ENCODE measurements at regions not wholly inside any gene's neighbourhood (a gene's known extent, or its start where the extent isn't known, plus 50 kb on each side); places are given as distances from the start of the nearest gene placed in this dataset.
"Not testable (repeated sequence)": the region's sequence is repeated elsewhere in the genome, so short reads cannot be mapped to it uniquely, and the experiment has no call there.

GRCh38 chr9:135408476-135409254, 70.9 kb upstream of the PPP1R26 start:
- Histone ChIP-seq H3K4me1 (ENCODE audit: control insufficient read depth, low read depth, low read length) (no peaks in the 10 kb centered on the region), H2BK5ac (ENCODE audit: low read length) (no peak overlapping the region), H3K27me3 (ENCODE audit: insufficient read depth, low read length, poor library complexity) (no peaks in the 10 kb centered on the region), H3K9ac (ENCODE audit: low read length) (no peak overlapping the region), H3K4me3 (ENCODE audit: low read length) (no peak overlapping the region), H4K8ac (ENCODE audit: low read depth, low read length) (no peak overlapping the region), H3K27ac (ENCODE audit: low read depth, low read length) (no peak overlapping the region), H3K56ac (ENCODE audit: low read length) (no peak overlapping the region), H3K23ac (ENCODE audit: low read length) (no peak overlapping the region), H3K36me3 (ENCODE audit: control insufficient read depth, insufficient read depth, low read length) (no peaks in the 10 kb centered on the region), H4K5ac (ENCODE audit: low read length) (no peak overlapping the region), H3K4ac (ENCODE audit: low read depth, low read length) (no peak overlapping the region), H3K4me2 (ENCODE audit: low read length) (no peak overlapping the region), H2BK120ac (ENCODE audit: low read depth, low read length) (no peak overlapping the region), H2AK5ac (ENCODE audit: low read length) (no peak overlapping the region), H3K79me2 (ENCODE audit: control insufficient read depth, insufficient read depth, low read length) (no peaks in the 10 kb centered on the region), H2BK15ac (replicated peaks; ENCODE audit: low read depth) (no peak overlapping the region), H3K79me1 (ENCODE audit: low read length) (no peaks in the 10 kb centered on the region), H3K18ac (ENCODE audit: low read length) (no peak overlapping the region)
- no peak for DNase-seq
- no CpG with 5 or more reads among the region's 14 CpGs for WGBS (ENCODE audit: extremely low coverage, insufficient coverage, low lambda C conversion rate)

GRCh38 chr9:135409286-135410200, 70.0 kb upstream of the PPP1R26 start:
- H3K27me3 ChIP-seq (ENCODE audit: insufficient read depth, low read length, poor library complexity) = no peaks in the 10 kb centered on the region
- DNase-seq = no peak

GRCh38 chr9:135410421-135410820, 69.2 kb upstream of the PPP1R26 start:
- no CpG with 5 or more reads among the region's 7 CpGs for WGBS (ENCODE audit: extremely low coverage, insufficient coverage, low lambda C conversion rate)
- no peak overlapping the region for H2BK5ac ChIP-seq (ENCODE audit: low read length)
- no peak overlapping the region for H4K8ac ChIP-seq (ENCODE audit: low read depth, low read length)
- no peak overlapping the region for H3K27ac ChIP-seq (ENCODE audit: low read depth, low read length)
- H2AK5ac ChIP-seq (ENCODE audit: low read length) = no peak overlapping the region
- no peak overlapping the region for H2BK120ac ChIP-seq (ENCODE audit: low read depth, low read length)
- no peaks in the 10 kb centered on the region for H3K79me1 ChIP-seq (ENCODE audit: low read length)
- no peaks in the 10 kb centered on the region for H3K4me1 ChIP-seq (ENCODE audit: control insufficient read depth, low read depth, low read length)
- H3K4me3 ChIP-seq (ENCODE audit: low read length) = no peak overlapping the region
- no peak overlapping the region for H3K4ac ChIP-seq (ENCODE audit: low read depth, low read length)
- no peak overlapping the region for H4K5ac ChIP-seq (ENCODE audit: low read length)
- H3K27me3 ChIP-seq (ENCODE audit: insufficient read depth, low read length, poor library complexity) = no peaks in the 10 kb centered on the region
- no peak overlapping the region for H3K23ac ChIP-seq (ENCODE audit: low read length)
- DNase-seq = no peak
- no peak overlapping the region for H3K56ac ChIP-seq (ENCODE audit: low read length)
- no peak overlapping the region for H3K18ac ChIP-seq (ENCODE audit: low read length)
- H3K9ac ChIP-seq (ENCODE audit: low read length) = no peak overlapping the region
- H2BK15ac ChIP-seq (replicated peaks; ENCODE audit: low read depth) = no peak overlapping the region
- H3K36me3 ChIP-seq (ENCODE audit: control insufficient read depth, insufficient read depth, low read length) = no peaks in the 10 kb centered on the region
- no peaks in the 10 kb centered on the region for H3K79me2 ChIP-seq (ENCODE audit: control insufficient read depth, insufficient read depth, low read length)
- H3K4me2 ChIP-seq (ENCODE audit: low read length) = no peak overlapping the region

More at GRCh38 chr9:135409286-135410200, 70.0 kb upstream of the PPP1R26 start:
- no peak overlapping the region for H4K8ac ChIP-seq (ENCODE audit: low read depth, low read length)
- no peaks in the 10 kb centered on the region for H3K79me2 ChIP-seq (ENCODE audit: control insufficient read depth, insufficient read depth, low read length)
- H3K4me2 ChIP-seq (ENCODE audit: low read length) = no peak overlapping the region
- no peak overlapping the region for H3K9ac ChIP-seq (ENCODE audit: low read length)
- WGBS (ENCODE audit: extremely low coverage, insufficient coverage, low lambda C conversion rate) = no CpG with 5 or more reads among the region's 30 CpGs
- no peak overlapping the region for H2BK120ac ChIP-seq (ENCODE audit: low read depth, low read length)
- H3K4me1 ChIP-seq (ENCODE audit: control insufficient read depth, low read depth, low read length) = no peaks in the 10 kb centered on the region
- H3K56ac ChIP-seq (ENCODE audit: low read length) = no peak overlapping the region
- no peak overlapping the region for H2BK15ac ChIP-seq (replicated peaks; ENCODE audit: low read depth)
- no peak overlapping the region for H3K4me3 ChIP-seq (ENCODE audit: low read length)
- H2BK5ac ChIP-seq (ENCODE audit: low read length) = no peak overlapping the region
- H2AK5ac ChIP-seq (ENCODE audit: low read length) = no peak overlapping the region
- H3K23ac ChIP-seq (ENCODE audit: low read length) = no peak overlapping the region
- no peak overlapping the region for H3K18ac ChIP-seq (ENCODE audit: low read length)
- H3K27ac ChIP-seq (ENCODE audit: low read depth, low read length) = no peak overlapping the region
- H4K5ac ChIP-seq (ENCODE audit: low read length) = no peak overlapping the region
- H3K79me1 ChIP-seq (ENCODE audit: low read length) = no peaks in the 10 kb centered on the region
- no peaks in the 10 kb centered on the region for H3K36me3 ChIP-seq (ENCODE audit: control insufficient read depth, insufficient read depth, low read length)
- no peak overlapping the region for H3K4ac ChIP-seq (ENCODE audit: low read depth, low read length)

DNA sequence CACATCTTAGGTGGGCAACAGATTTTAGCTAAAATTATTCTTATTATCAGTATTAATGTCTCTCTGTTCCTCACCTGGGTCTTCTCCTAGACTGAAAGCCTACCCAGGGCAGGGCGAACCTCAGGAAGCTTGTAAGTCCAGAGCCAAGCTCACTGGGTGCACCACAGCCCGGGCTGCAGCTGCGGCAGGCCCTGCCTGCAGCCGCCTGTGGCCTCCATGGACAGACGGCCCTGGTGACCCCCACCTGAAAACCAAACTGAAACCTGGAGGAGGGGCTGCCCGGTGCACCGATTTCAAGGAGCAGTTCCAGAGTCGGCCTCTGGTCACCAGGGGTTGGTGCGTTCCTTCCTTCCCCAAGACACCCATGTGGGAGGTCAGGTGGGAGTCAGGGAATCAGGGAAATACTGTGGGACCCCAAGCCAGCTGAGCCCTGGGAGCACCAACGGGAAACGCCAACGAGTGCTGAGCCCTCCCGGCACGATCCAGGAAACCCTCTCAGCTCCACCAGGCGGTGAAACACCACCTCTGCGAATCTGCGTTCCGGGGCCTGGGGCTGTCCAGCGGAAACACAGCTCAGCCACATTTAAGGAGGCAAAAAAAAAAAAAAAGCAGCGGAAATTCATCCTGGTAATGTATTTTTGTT, 68.6 kb upstream of the PPP1R26 start:
- Histone ChIP-seq H3K4me3 (ENCODE audit: low read length) (no peak overlapping the region), H3K4me1 (ENCODE audit: control insufficient read depth, low read depth, low read length) (no peaks in the 10 kb centered on the region), H2BK15ac (replicated peaks; ENCODE audit: low read depth) (no peak overlapping the region), H3K36me3 (ENCODE audit: control insufficient read depth, insufficient read depth, low read length) (no peaks in the 10 kb centered on the region), H3K18ac (ENCODE audit: low read length) (no peak overlapping the region), H2BK5ac (ENCODE audit: low read length) (no peak overlapping the region), H3K4ac (ENCODE audit: low read depth, low read length) (no peak overlapping the region), H3K56ac (ENCODE audit: low read length) (no peak overlapping the region), H4K5ac (ENCODE audit: low read length) (no peak overlapping the region), H2BK120ac (ENCODE audit: low read depth, low read length) (no peak overlapping the region), H3K4me2 (ENCODE audit: low read length) (no peak overlapping the region), H3K79me2 (ENCODE audit: control insufficient read depth, insufficient read depth, low read length) (no peaks in the 10 kb centered on the region), H3K23ac (ENCODE audit: low read length) (no peak overlapping the region), H3K9ac (ENCODE audit: low read length) (no peak overlapping the region), H3K27ac (ENCODE audit: low read depth, low read length) (no peak overlapping the region), H4K8ac (ENCODE audit: low read depth, low read length) (no peak overlapping the region), H3K27me3 (ENCODE audit: insufficient read depth, low read length, poor library complexity) (no peaks in the 10 kb centered on the region), H2AK5ac (ENCODE audit: low read length) (no peak overlapping the region), H3K79me1 (ENCODE audit: low read length) (no peaks in the 10 kb centered on the region)
- DNase-seq = peak; percentile 21
- WGBS (ENCODE audit: extremely low coverage, insufficient coverage, low lambda C conversion rate) = no CpG with 5 or more reads among the region's 20 CpGs

DNA sequence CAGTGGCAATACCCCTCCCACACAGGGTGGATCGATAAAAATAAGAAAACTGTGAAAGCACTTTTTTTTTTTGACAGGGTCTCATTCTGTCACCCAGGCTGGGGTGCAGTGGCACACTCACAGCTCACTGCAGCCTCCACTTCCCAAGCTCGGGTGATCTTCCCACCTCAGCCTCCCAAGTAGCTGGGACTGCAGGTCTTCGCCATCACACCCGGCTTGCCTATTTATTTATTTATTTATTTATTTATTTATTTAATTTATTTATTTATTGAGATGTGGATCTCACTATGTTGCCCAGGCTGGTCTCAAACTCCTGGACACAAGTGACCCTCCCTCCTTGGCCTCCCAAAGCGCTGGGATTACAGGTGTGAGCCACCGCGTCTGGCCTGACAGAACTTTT, 68.0 kb upstream of the PPP1R26 start:
- DNase-seq; H2BK15ac ChIP-seq (replicated peaks; ENCODE audit: low read depth); H3K4me2 ChIP-seq (ENCODE audit: low read length); H3K18ac ChIP-seq (ENCODE audit: low read length); H3K27ac ChIP-seq (ENCODE audit: low read depth, low read length); H2BK120ac ChIP-seq (ENCODE audit: low read depth, low read length); H3K4me3 ChIP-seq (ENCODE audit: low read length); H3K36me3 ChIP-seq (ENCODE audit: control insufficient read depth, insufficient read depth, low read length); H2AK5ac ChIP-seq (ENCODE audit: low read length); H3K27me3 ChIP-seq (ENCODE audit: insufficient read depth, low read length, poor library complexity); H3K79me2 ChIP-seq (ENCODE audit: control insufficient read depth, insufficient read depth, low read length); H3K79me1 ChIP-seq (ENCODE audit: low read length); H3K4ac ChIP-seq (ENCODE audit: low read depth, low read length); H3K23ac ChIP-seq (ENCODE audit: low read length); H3K56ac ChIP-seq (ENCODE audit: low read length); H3K9ac ChIP-seq (ENCODE audit: low read length); H4K8ac ChIP-seq (ENCODE audit: low read depth, low read length); H4K5ac ChIP-seq (ENCODE audit: low read length); H3K4me1 ChIP-seq (ENCODE audit: control insufficient read depth, low read depth, low read length); H2BK5ac ChIP-seq (ENCODE audit: low read length): not testable (repeated sequence)
- WGBS (ENCODE audit: extremely low coverage, insufficient coverage, low lambda C conversion rate) = no CpG with 5 or more reads among the region's 7 CpGs
